Tibial artery (tissue), 4 donors: ENCODE measurements at regions not wholly inside any gene's neighbourhood (a gene's known extent, or its start where the extent isn't known, plus 50 kb on each side); places are given as distances from the start of the nearest gene placed in this dataset.

Experiments used
- DNase-seq, 2 donors: peaks; one replicate each; pipeline ENCODE4 v3.0.0-alpha.2; 2019
- H3K27ac ChIP-seq, 2 donors: fragments of 200-600 bp; sonication (generic) in 1 of 2; 1 replicate in 1 of 2; 2 replicates in 1 of 2; pipeline ENCODE4 v1.5.1; 2018 to 2019; ENCODE audit warnings: mild to moderate bottlenecking in 1 of 2
- H3K27me3 ChIP-seq, 2 donors: fragments of 200-600 bp; sonication (generic) in 1 of 2; one replicate each; pipeline versions ENCODE4 v1.5.1 to v1.6.0; 2016 to 2019
- H3K36me3 ChIP-seq, 3 donors: fragments of 200-600 bp; sonication (generic) in 2 of 3; one replicate each; pipeline ENCODE4 v1.5.1; 2016 to 2019; ENCODE audit warnings: mild to moderate bottlenecking in 2 of 3
- H3K4me1 ChIP-seq, 4 donors: fragments of 200-600 bp; sonication (generic) in 2 of 4; 1 replicate in 3 of 4; 2 replicates in 1 of 4; pipeline ENCODE4 v1.5.1; 2016 to 2019
- H3K4me3 ChIP-seq, 2 donors: fragments of 200-600 bp; sonication (generic) in 1 of 2; 1 replicate in 1 of 2; 2 replicates in 1 of 2; pipeline ENCODE4 v1.5.1; 2018 to 2019; ENCODE audit warnings: mild to moderate bottlenecking in 2 of 2
- H3K9me3 ChIP-seq, 3 donors: fragments of 200-600 bp; sonication (generic) in 1 of 3; one replicate each; pipeline ENCODE4 v1.5.1; 2016 to 2019
- CTCF ChIP-seq, 2 experiments: fragments of 200-600 bp in 1 of 2; fragments of 450-650 bp in 1 of 2; IDR thresholded peaks; one replicate each; pipeline ENCODE4 v1.5.1; 2017 to 2019; ENCODE audit warnings: antibody characterized with exemption in 2 of 2, mild to moderate bottlenecking in 1 of 2, moderate library complexity in 1 of 2
- intact Hi-C: fragments of 100-400 bp; cut with DNase I; formaldehyde crosslinking; loops from one replicate; pipeline ENCODE4 v1.15.0; 2023; ENCODE audit warnings: low total_unique reads

DNA sequence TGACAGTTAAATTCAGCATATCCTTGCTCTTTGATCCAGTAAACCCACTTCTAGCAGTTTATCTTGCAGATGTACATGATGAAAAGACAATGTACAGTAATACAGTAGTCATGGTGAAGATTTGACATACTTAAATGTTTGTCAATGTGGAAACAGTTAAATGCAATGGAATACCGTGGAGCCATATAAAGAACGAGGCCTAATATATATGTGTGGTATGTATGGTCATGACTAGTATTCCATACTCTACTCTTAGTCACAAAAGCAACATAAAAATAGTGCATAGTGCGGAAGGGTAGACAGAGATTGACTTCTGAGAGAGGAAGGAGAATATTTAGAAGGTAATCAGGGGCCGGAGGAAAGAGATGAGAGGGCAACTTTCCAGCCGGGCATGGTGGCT is 70.7 kb upstream of the ARMC2 start:
- no peaks in the 10 kb centered on the region for H3K27me3 ChIP-seq
- peaks cover 0 to 13% (median 6%) of the 10 kb centered on the region in 4 donors for H3K4me1 ChIP-seq
- H3K27ac ChIP-seq: no peak overlapping the region
- H3K36me3 ChIP-seq: no peaks in the 10 kb centered on the region
- intact Hi-C loops: no loop called here
- H3K4me3 ChIP-seq: no peak overlapping the region
- no peaks in the 10 kb centered on the region for H3K9me3 ChIP-seq
- DNase-seq: no peak
- no peak for TF ChIP-seq CTCF (IDR thresholded peaks at IDR 0.05)

DNA sequence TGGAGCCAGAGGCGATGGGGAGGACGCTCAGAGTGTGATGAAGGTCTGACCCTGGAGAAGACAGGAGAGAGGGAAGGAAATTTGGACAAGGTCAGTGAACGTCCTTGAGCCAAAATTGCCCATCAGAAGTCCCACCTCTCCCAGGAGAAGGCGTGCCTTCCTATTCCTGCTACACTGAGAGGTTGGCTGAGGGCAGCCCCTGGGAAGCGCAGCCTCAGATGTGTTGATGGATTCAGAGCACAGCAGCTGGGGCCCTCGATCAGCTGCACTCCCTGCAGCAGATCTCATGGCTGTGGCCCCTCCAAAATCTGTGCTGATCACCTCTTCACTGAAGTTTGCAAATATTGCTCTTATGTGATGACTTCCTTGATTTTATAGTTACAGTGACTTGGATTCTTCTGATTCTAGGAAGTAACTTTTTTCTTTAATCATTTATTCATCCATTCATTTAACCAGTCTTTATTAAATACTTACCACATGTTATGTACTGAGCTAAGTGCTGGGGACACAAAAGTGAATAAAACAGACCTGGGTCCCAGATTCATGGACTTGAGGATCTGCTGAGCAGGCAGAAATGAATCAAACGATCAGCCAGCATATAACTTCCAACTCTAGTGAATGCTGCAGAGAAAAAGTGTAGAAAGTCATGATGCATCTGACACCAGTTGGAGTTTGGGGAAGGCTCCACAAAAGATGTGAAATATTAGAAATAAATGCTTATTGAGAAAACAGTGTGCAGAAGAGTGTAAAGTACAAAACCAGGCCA is 69.6 kb upstream of the ARMC2 start:
- H3K4me3 ChIP-seq: no peak overlapping the region
- intact Hi-C loops: no loop called here
- TF ChIP-seq CTCF (IDR thresholded peaks at IDR 0.05): no peak
- H3K27me3 ChIP-seq: no peaks in the 10 kb centered on the region
- H3K27ac ChIP-seq: no peak overlapping the region
- no peak for DNase-seq
- H3K36me3 ChIP-seq: no peaks in the 10 kb centered on the region
- peaks cover 0 to 15% (median 8%) of the 10 kb centered on the region in 4 donors for H3K4me1 ChIP-seq
- no peaks in the 10 kb centered on the region for H3K9me3 ChIP-seq

DNA sequence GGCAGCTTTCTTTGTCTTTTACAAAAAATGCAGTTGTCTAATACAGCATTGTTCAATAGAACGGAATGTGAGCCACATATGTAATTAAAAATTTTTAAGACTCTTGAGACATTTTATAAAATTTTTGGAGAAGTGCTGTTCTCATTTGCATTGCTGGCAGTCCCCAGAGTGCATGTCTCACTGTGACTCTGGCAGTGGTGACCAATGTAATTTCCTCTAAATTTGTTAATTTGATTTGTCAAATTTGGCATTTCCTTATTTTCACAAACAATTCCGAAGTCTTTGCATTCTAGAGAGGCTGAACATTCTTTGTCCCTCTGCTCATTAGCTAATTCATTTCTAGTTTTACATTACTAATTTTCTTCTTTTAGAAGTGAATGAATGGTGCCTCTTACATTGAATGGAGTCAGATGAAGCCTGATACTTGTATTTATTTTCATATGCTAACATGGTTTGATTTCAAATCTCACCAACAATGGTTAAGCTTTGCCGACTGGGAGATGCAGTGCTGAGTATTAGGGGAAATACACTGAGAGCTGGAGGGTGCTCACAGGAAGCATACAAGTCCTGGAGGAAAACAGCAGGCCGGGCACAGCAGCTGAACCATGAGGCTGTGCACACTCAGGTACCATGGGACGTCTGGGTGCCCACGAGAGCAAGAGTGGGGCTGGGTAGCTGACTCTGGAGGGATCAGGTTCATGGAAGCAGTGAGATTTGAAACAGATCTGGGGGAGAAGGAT is 68.5 kb upstream of the ARMC2 start:
- Histone ChIP-seq H3K9me3 (no peaks in the 10 kb centered on the region), H3K4me1 (peaks cover 0 to 15% (median 8%) of the 10 kb centered on the region in 4 donors), H3K27me3 (no peaks in the 10 kb centered on the region), H3K36me3 (no peaks in the 10 kb centered on the region), H3K4me3 (no peak overlapping the region), H3K27ac (no peak overlapping the region)
- TF ChIP-seq CTCF (IDR thresholded peaks at IDR 0.05): no peak
- no peak for DNase-seq
- intact Hi-C loops: loop anchor here (2.0 to 10.0 kb wide), 3 partner anchors 53 to 237 kb away; no protein-coding TSS in a partner anchor

DNA sequence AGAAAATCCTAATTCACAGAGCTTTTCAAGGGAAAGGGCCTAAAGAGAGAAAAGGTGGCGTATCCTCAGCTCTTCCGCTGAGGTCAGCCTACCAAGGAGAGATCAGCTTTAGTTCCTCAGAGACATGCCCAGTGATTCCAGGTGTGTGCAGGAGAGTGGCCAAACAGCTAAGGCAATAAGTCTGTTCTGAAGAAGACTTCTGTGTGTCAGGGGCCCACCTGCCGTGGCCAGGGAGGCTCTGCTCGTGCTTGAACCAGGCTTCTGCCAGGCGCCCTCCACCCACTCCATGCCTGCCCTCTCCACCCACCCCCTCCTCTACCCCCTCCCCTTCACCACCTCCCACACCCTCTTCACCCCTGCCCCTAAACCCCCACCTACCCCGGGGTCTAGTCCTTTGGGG is 67.4 kb upstream of the ARMC2 start:
- no peak overlapping the region for H3K27ac ChIP-seq
- no peak for TF ChIP-seq CTCF (IDR thresholded peaks at IDR 0.05)
- no peak overlapping the region for H3K4me3 ChIP-seq
- H3K4me1 ChIP-seq: peaks cover 0 to 15% (median 8%) of the 10 kb centered on the region in 4 donors
- intact Hi-C loops: loop anchor here (2.0 to 10.0 kb wide), 3 partner anchors 54 to 238 kb away; no protein-coding TSS in a partner anchor
- DNase-seq: no peak
- H3K27me3 ChIP-seq: no peaks in the 10 kb centered on the region
- H3K9me3 ChIP-seq: no peaks in the 10 kb centered on the region
- no peaks in the 10 kb centered on the region for H3K36me3 ChIP-seq

DNA sequence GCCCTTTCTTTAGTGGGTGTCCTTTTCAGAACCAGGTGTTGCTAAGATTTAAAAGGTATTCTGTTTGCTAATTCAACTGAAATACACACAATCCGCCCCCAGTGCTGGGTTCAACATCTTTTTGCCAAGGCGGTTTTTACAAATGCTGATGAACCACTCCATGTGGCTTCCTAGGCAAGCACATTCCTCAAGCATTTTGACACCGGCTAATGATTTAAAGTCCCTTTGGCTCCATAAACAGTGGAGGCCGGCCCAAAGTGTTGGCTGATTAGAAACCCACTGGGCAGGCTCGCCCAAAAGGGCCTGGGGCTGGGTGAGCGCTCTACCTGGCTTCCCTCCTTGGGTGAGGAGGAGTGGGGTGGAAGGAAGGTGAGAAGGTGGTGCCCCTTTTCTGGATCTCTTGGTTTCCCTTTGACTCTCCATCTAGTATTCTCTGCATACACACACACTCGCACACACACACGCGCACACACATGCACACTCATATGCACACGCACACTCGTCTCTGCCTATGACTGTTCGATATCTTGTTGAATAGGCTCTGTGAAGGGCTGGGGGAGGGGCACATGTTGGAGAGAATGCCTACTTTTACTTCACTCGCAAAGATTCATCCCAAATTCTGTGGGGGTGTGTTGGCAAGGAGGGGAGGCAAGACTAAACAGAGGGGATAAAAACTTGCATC is 66.7 kb upstream of the ARMC2 start:
- peak overlapping the region; percentile 49 for H3K4me3 ChIP-seq
- intact Hi-C loops: loop anchor here (2.0 to 10.0 kb wide), 3 partner anchors 55 to 239 kb away; no protein-coding TSS in a partner anchor

More for the DNA sequence above, 66.7 kb upstream of the ARMC2 start:
- H3K36me3 ChIP-seq: no peaks in the 10 kb centered on the region
- no peaks in the 10 kb centered on the region for H3K9me3 ChIP-seq
- DNase-seq: peak in 1 of 2 donors; percentile 37
- no peaks in the 10 kb centered on the region for H3K27me3 ChIP-seq
- TF ChIP-seq CTCF (IDR thresholded peaks at IDR 0.05): no peak
- peaks cover 0 to 15% (median 8%) of the 10 kb centered on the region in 4 donors for H3K4me1 ChIP-seq
- H3K27ac ChIP-seq: peak overlapping the region; percentile 5 to 57
